ENCODE measurements at regions not wholly inside any gene's neighbourhood (a gene's known extent, or its start where the extent isn't known, plus 50 kb on each side); places are given as distances from the start of the nearest gene placed in this dataset.

DNA sequence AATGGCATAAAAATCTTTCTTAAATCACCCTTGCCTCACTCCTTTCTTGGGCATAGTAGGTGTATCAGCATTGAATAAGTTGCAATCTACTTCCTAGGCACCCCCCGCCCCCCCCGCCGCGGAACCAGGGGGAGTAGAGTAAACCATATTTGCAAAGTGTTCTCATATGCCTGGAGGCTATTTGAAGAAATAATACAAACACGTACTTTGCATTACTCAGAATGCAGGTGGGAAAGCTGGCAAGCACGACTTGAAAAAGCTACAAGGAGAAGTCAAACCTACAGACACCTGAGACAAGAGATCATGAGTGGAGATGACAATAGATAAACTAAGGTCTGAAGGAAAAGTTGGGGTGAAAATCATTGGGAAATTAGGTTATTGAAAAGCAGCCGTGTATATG, 65.6 kb downstream of the POM121L12 start:
- TF ChIP-seq POLR2AphosphoS5 (IDR thresholded peaks at IDR 0.05): no peak
- TF ChIP-seq, protein P1, sequence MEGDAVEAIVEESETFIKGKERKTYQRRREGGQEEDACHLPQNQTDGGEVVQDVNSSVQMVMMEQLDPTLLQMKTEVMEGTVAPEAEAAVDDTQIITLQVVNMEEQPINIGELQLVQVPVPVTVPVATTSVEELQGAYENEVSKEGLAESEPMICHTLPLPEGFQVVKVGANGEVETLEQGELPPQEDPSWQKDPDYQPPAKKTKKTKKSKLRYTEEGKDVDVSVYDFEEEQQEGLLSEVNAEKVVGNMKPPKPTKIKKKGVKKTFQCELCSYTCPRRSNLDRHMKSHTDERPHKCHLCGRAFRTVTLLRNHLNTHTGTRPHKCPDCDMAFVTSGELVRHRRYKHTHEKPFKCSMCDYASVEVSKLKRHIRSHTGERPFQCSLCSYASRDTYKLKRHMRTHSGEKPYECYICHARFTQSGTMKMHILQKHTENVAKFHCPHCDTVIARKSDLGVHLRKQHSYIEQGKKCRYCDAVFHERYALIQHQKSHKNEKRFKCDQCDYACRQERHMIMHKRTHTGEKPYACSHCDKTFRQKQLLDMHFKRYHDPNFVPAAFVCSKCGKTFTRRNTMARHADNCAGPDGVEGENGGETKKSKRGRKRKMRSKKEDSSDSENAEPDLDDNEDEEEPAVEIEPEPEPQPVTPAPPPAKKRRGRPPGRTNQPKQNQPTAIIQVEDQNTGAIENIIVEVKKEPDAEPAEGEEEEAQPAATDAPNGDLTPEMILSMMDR (IDR thresholded peaks at IDR 0.05): no peak

Data from stomach (tissue), 4 donors.